GM21381 (cell line): ENCODE measurements at regions not wholly inside any gene's neighbourhood (a gene's known extent, or its start where the extent isn't known, plus 50 kb on each side); places are given as distances from the start of the nearest gene placed in this dataset.
"Not testable (repeated sequence)": the region's sequence is repeated elsewhere in the genome, so short reads cannot be mapped to it uniquely, and the experiment has no call there.

ENCODE experiments used
- ATAC-seq: cut with Tn5 transposase; IDR thresholded peaks from one replicate; pipeline ENCODE4 v1.9.1; 2021; ENCODE audit warnings: mild to moderate bottlenecking, moderate library complexity; ENCODE audit not compliant: unreplicated experiment

DNA sequence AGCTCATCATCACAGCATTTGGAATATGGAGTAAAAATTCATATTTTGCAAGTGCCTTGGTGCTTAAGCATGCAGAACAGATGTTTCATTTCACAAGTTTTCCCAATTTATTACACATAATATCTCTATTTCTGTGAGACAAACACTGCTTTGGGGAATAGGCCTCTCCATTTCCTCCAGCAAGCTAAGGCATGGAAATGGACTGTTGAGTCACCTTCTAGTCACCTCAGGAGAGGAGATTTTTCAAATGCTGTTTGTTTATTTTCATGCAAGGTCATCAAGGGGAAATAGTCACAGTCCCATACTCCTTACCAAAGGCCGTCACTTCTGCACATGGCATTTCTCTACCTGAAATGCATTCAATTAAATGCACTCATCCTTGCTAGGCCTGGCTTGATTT is 57.4 kb upstream of the NUTM2D start:
- not testable (repeated sequence) for ATAC-seq

GRCh38 chr10:87301466-87302115 is 56.0 kb upstream of the NUTM2D start:
- ATAC-seq: peak; percentile 96

DNA sequence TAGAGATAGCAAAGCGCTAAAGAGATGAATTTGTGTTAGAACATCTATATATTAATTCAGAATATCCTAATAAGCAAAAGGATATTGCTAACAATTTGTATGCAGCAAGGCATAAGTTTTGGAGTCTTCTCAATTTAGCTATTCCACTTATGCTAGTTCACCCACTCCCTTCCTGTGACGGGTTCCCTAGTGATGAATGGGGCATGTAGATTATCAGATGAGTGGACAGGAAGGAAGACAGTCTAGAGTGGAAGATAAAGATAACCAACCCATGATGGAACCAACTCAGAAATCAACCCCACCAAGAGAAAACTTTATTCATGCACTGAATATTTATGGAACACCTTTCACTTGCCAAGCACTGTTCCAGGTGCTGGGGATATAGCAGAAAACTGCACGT is 55.4 kb upstream of the NUTM2D start:
- not testable (repeated sequence) for ATAC-seq

- ATAC-seq: not testable (repeated sequence)
Measured at GRCh38 chr10:87303707-87304106, 53.8 kb upstream of the NUTM2D start.

GRCh38 chr10:87306681-87307080 is 50.9 kb upstream of the NUTM2D start:
- ATAC-seq: not testable (repeated sequence)
